SK-N-SH (cell line): ENCODE measurements at regions not wholly inside any gene's neighbourhood (a gene's known extent, or its start where the extent isn't known, plus 50 kb on each side); places are given as distances from the start of the nearest gene placed in this dataset.

Experiments used
- CTCF ChIA-PET: fragments of 300-600, 350-600 bp; formaldehyde crosslinking; extraction: SDS; loops from one replicate; lab custom pipeline; 2021; lab: Yijun Ruan, JAX
- POLR2A ChIA-PET: fragments of 350-600 bp; sonication (Branson Sonifier 250); formaldehyde crosslinking; extraction: SDS; loops from one replicate; lab custom pipeline; 2020; ENCODE audit warnings: antibody characterized with exemption, inconsistent platforms; lab: Yijun Ruan, JAX
- DNase-seq: peaks from one replicate; pipeline ENCODE4 v3.0.0; 2012
- H2AFZ ChIP-seq: fragments of 200-600 bp; sonication (generic); 2 replicates; pipeline ENCODE4 v1.8.1; 2016; ENCODE audit warnings: antibody characterized with exemption, mild to moderate bottlenecking, low read depth
- H3F3A ChIP-seq: fragments of 200-600 bp; sonication (generic); replicated peaks from 2 replicates; pipeline ENCODE3; 2016; ENCODE audit warnings: antibody characterized with exemption, mild to moderate bottlenecking; ENCODE audit not compliant: insufficient read depth
- H3K27ac ChIP-seq, 2 experiments: fragments of 200-500 bp in 1 of 2; fragments of 200-600 bp in 1 of 2; sonication (Bioruptor generic) in 1 of 2; sonication (generic), shearing (Covaris generic) in 1 of 2; 2 replicates each; pipeline versions ENCODE4 v1.5.1 to v1.6.1; 2014 to 2016; ENCODE audit warnings: low read depth in 2 of 2, inconsistent platforms in 1 of 2, low read length in 1 of 2, mild to moderate bottlenecking in 1 of 2, mixed read lengths in 1 of 2
- H3K27me3 ChIP-seq: fragments of 200-600 bp; sonication (generic), shearing (Covaris generic); 2 replicates; pipeline ENCODE4 v1.6.1; 2016; ENCODE audit warnings: mixed run types; ENCODE audit not compliant: insufficient read depth
- H3K36me3 ChIP-seq, 2 experiments: fragments of 200-500 bp in 1 of 2; fragments of 200-600 bp in 1 of 2; sonication (Bioruptor generic) in 1 of 2; sonication (generic) in 1 of 2; replicated peaks in 1 of 2; 2 replicates each; pipeline versions ENCODE3 to v1.5.1; 2014 to 2016; ENCODE audit warnings: low read length in 1 of 2, mild to moderate bottlenecking in 1 of 2; ENCODE audit not compliant: insufficient read depth in 2 of 2, control insufficient read depth in 1 of 2
- H3K4me1 ChIP-seq, 2 experiments: fragments of 200-500 bp in 1 of 2; fragments of 200-600 bp in 1 of 2; sonication (Bioruptor generic) in 1 of 2; sonication (generic), shearing (Covaris generic) in 1 of 2; 2 replicates each; pipeline versions ENCODE4 v1.5.1 to v1.6.1; 2014 to 2016; ENCODE audit warnings: low read depth in 1 of 2, low read length in 1 of 2, mixed run types in 1 of 2; ENCODE audit not compliant: insufficient read depth in 2 of 2, control insufficient read depth in 1 of 2
- H3K4me2 ChIP-seq: fragments of 200-600 bp; sonication (generic), shearing (Covaris generic); 2 replicates; pipeline ENCODE4 v1.6.1; 2017; ENCODE audit warnings: mixed run types
- H3K4me3 ChIP-seq, 2 experiments: fragments of 200-500 bp in 1 of 2; fragments of 200-600 bp in 1 of 2; sonication (Bioruptor generic) in 1 of 2; sonication (generic), shearing (Covaris generic) in 1 of 2; 2 replicates each; pipeline versions ENCODE4 v1.5.1 to v1.8.1; 2014 to 2016; ENCODE audit warnings: low read depth in 2 of 2, inconsistent platforms in 1 of 2, low read length in 1 of 2, mild to moderate bottlenecking in 1 of 2, mixed read lengths in 1 of 2, moderate library complexity in 1 of 2
- H3K79me2 ChIP-seq: fragments of 200-600 bp; sonication (generic); 2 replicates; pipeline ENCODE4 v1.8.1; 2017; ENCODE audit warnings: mild to moderate bottlenecking; ENCODE audit not compliant: insufficient read depth
- H3K9ac ChIP-seq: fragments of 200-600 bp; sonication (generic); 2 replicates; pipeline ENCODE4 v1.6.1; 2017; ENCODE audit warnings: mixed run types
- H3K9me2 ChIP-seq: fragments of 200-600 bp; sonication (generic); 2 replicates; pipeline ENCODE4 v1.6.1; 2017; ENCODE audit warnings: mixed run types
- H3K9me3 ChIP-seq: fragments of 200-600 bp; sonication (generic); 2 replicates; pipeline ENCODE4 v1.6.1; 2017; ENCODE audit warnings: mixed run types, mild to moderate bottlenecking, moderate library complexity
- H4K20me1 ChIP-seq: fragments of 200-600 bp; sonication (generic); 2 replicates; pipeline ENCODE4 v1.6.1; 2017; ENCODE audit warnings: mild to moderate bottlenecking, mixed run types; ENCODE audit not compliant: insufficient read depth
- CHD2 ChIP-seq: fragments of 150-350 bp; IDR thresholded peaks from 2 replicates; pipeline ENCODE4 v1.6.1; 2018; ENCODE audit warnings: low read length; ENCODE audit not compliant: partially characterized antibody
- EP300 ChIP-seq, 2 experiments: IDR thresholded peaks; 2 replicates each; pipeline versions ENCODE4 v1.4.0 to v1.6.1; 2012; ENCODE audit warnings: borderline replicate concordance in 1 of 2, low read depth in 1 of 2, low read length in 1 of 2
- EZH2phosphoT487 ChIP-seq: fragments of 200-600 bp; sonication (generic); IDR thresholded peaks from 2 replicates; pipeline ENCODE4 v1.6.1; 2017; ENCODE audit warnings: low read depth, mixed run types, mild to moderate bottlenecking, antibody characterized with exemption, moderate library complexity, borderline replicate concordance
- FOXJ3 ChIP-seq: sonication (generic); formaldehyde crosslinking; IDR thresholded peaks from 2 replicates; pipeline ENCODE4 v1.5.1; 2020; ENCODE audit warnings: mild to moderate bottlenecking, missing genetic modification reagents
- GABPA ChIP-seq: IDR thresholded peaks from 2 replicates; pipeline ENCODE4 v1.4.0; 2012; ENCODE audit warnings: low read depth, mild to moderate bottlenecking
- IRF3 ChIP-seq: fragments of 150-350 bp; IDR thresholded peaks from 2 replicates; pipeline ENCODE4 v1.6.1; 2016; ENCODE audit warnings: mild to moderate bottlenecking, low read depth, low read length
- MEF2A ChIP-seq: IDR thresholded peaks from 2 replicates; pipeline ENCODE4 v1.4.0; 2012; ENCODE audit warnings: low read depth, borderline replicate concordance
- MXI1 ChIP-seq: IDR thresholded peaks from 2 replicates; pipeline ENCODE4 v1.6.1; 2012; ENCODE audit warnings: mild to moderate bottlenecking, low read depth, low read length, improper control_type of control experiment
- NFIC ChIP-seq: IDR thresholded peaks from 2 replicates; pipeline ENCODE4 v1.4.0; 2012; ENCODE audit warnings: borderline replicate concordance
- NRF1 ChIP-seq: IDR thresholded peaks from 2 replicates; pipeline ENCODE4 v1.6.1; 2012; ENCODE audit warnings: low read depth, mild to moderate bottlenecking, low read length
- POLR2AphosphoS5 ChIP-seq: IDR thresholded peaks from 2 replicates; pipeline ENCODE4 v1.6.1; 2012; ENCODE audit warnings: low read depth, low read length
- RAD21 ChIP-seq: IDR thresholded peaks from 2 replicates; pipeline ENCODE4 v1.6.1; 2012; ENCODE audit warnings: mild to moderate bottlenecking, low read length
- REST ChIP-seq: IDR thresholded peaks from 2 replicates; pipeline ENCODE4 v1.6.1; 2012; ENCODE audit warnings: mild to moderate bottlenecking, low read depth, low read length, moderate library complexity
- RFX5 ChIP-seq: IDR thresholded peaks from 2 replicates; pipeline ENCODE4 v1.6.1; 2012; ENCODE audit warnings: mild to moderate bottlenecking, improper control_type of control experiment, low read length
- RXRA ChIP-seq: IDR thresholded peaks from 2 replicates; pipeline ENCODE4 v1.4.0; 2012; ENCODE audit warnings: low read depth, mild to moderate bottlenecking, borderline replicate concordance
- SIN3A ChIP-seq: IDR thresholded peaks from 2 replicates; pipeline ENCODE4 v1.6.1; 2012; ENCODE audit warnings: low read depth, mild to moderate bottlenecking, low read length, moderate library complexity, borderline replicate concordance
- TAF1 ChIP-seq: IDR thresholded peaks from 2 replicates; pipeline ENCODE4 v1.6.1; 2012; ENCODE audit warnings: low read depth, mild to moderate bottlenecking, low read length, moderate library complexity, borderline replicate concordance
- USF2 ChIP-seq: fragments of 150-350 bp; IDR thresholded peaks from 2 replicates; pipeline ENCODE4 v1.6.1; 2017; ENCODE audit warnings: antibody characterized with exemption, low read length, low read depth, borderline replicate concordance
- ZBTB33 ChIP-seq: IDR thresholded peaks from 2 replicates; pipeline ENCODE4 v1.4.0; 2012; ENCODE audit warnings: low read depth, borderline replicate concordance
- WGBS: methylation state at CpG from one replicate; pipeline ENCODE4 v1.1.6; 2017; ENCODE audit warnings: low lambda C conversion rate; 5-methylcytosine and 5-hydroxymethylcytosine counted together
- TF ChIP-seq, protein P1 (sequence below): fragments of 200-600 bp; sonication (generic); IDR thresholded peaks from 2 replicates; pipeline ENCODE4 v1.6.1; 2017; ENCODE audit warnings: antibody characterized with exemption, mild to moderate bottlenecking, moderate library complexity

GRCh38 chr1:29532285-29532684, 296.0 kb downstream of the PTPRU start (continued):
- TF ChIP-seq MEF2A: no peak

GRCh38 chr1:29531596-29531995, 295.3 kb downstream of the PTPRU start:
- POLR2A ChIA-PET: no interaction called here
- Histone ChIP-seq H3K27me3 (no peaks in the 10 kb centered on the region), H3K27ac (no peak overlapping the region), H3K9me2 (no peaks in the 10 kb centered on the region), H3K36me3 (no peaks in the 10 kb centered on the region), H3K4me2 (no peak overlapping the region), H3K4me3 (no peak overlapping the region), H3K9ac (no peak overlapping the region), H3F3A (no peaks in the 10 kb centered on the region), H3K4me1 (peaks cover 0 to 12% of the 10 kb centered on the region in 2 experiments; a peak in 1 of 4 replicates), H2AFZ (no peak overlapping the region), H3K9me3 (peaks cover 9% of the 10 kb centered on the region; the same call in 1 of the 2 replicates), H3K79me2 (no peaks in the 10 kb centered on the region), H4K20me1 (no peaks in the 10 kb centered on the region)
- DNase-seq: no peak
- TF ChIP-seq ZBTB33 (no peak), NFIC (no peak), EZH2phosphoT487 (no peak), TAF1 (no peak), GABPA (no peak), REST (no peak), POLR2AphosphoS5 (no peak), NRF1 (no peak), EP300 (IDR thresholded peaks at IDR 0.05; ENCODE audit: borderline replicate concordance in 1 of 2, low read depth in 1 of 2, low read length in 1 of 2) (no peak), RXRA (no peak), CHD2 (no peak), MXI1 (no peak), USF2 (no peak), IRF3 (no peak), RAD21 (no peak), RFX5 (no peak), FOXJ3 (CRISPR knock-in tag) (no peak), SIN3A (no peak), MEF2A (no peak)
- TF ChIP-seq, protein P1, sequence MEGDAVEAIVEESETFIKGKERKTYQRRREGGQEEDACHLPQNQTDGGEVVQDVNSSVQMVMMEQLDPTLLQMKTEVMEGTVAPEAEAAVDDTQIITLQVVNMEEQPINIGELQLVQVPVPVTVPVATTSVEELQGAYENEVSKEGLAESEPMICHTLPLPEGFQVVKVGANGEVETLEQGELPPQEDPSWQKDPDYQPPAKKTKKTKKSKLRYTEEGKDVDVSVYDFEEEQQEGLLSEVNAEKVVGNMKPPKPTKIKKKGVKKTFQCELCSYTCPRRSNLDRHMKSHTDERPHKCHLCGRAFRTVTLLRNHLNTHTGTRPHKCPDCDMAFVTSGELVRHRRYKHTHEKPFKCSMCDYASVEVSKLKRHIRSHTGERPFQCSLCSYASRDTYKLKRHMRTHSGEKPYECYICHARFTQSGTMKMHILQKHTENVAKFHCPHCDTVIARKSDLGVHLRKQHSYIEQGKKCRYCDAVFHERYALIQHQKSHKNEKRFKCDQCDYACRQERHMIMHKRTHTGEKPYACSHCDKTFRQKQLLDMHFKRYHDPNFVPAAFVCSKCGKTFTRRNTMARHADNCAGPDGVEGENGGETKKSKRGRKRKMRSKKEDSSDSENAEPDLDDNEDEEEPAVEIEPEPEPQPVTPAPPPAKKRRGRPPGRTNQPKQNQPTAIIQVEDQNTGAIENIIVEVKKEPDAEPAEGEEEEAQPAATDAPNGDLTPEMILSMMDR: no peak
- 9% methylated on average over 2 of the region's 2 CpGs for WGBS
- CTCF ChIA-PET: no interaction called here
